ENCODE measurements at regions not wholly inside any gene's neighbourhood (a gene's known extent, or its start where the extent isn't known, plus 50 kb on each side); places are given as distances from the start of the nearest gene placed in this dataset.

DNA sequence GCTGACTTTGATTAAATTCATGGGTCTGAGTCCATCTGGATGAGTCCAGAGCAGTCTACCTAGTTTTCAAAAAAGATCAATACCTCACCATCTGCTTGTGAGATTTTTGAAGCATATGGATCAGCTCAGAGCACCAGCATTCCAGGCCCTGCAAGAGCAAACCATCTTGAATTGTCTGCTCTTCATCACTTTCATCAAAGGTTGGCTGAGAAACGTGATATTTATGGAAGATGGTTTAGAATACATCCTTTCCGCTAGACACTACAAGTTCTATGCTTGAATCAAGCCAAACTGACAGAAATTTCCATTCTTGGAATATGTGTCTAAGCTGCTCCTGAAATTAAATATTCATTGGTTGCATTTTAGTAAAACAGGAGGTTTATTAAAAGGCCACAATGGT lies 190.3 kb downstream of the KCNRG start:
- Histone ChIP-seq H3K27ac (ENCODE audit: low read depth, low read length) (no peak overlapping the region), H2AFZ (ENCODE audit: low read length) (no peak overlapping the region), H3K79me2 (ENCODE audit: insufficient read depth, low read length) (no peaks in the 10 kb centered on the region), H3K4me1 (ENCODE audit: insufficient read depth, low read length) (peaks cover 17% of the 10 kb centered on the region), H3K36me3 (ENCODE audit: insufficient read depth, low read length) (no peaks in the 10 kb centered on the region), H4K20me1 (ENCODE audit: insufficient read depth, low read length) (no peaks in the 10 kb centered on the region), H3K27me3 (ENCODE audit: insufficient read depth, low read length) (no peaks in the 10 kb centered on the region), H3K4me3 (ENCODE audit: insufficient read depth, low read length) (no peak overlapping the region), H3K9me3 (ENCODE audit: low read depth, low read length) (no peaks in the 10 kb centered on the region), H3K4me2 (ENCODE audit: insufficient read depth, low read length) (no peak overlapping the region)
- no peak for DNase-seq (ENCODE audit: insufficient read length, low spot score, missing footprints)
- TF ChIP-seq, protein P1, sequence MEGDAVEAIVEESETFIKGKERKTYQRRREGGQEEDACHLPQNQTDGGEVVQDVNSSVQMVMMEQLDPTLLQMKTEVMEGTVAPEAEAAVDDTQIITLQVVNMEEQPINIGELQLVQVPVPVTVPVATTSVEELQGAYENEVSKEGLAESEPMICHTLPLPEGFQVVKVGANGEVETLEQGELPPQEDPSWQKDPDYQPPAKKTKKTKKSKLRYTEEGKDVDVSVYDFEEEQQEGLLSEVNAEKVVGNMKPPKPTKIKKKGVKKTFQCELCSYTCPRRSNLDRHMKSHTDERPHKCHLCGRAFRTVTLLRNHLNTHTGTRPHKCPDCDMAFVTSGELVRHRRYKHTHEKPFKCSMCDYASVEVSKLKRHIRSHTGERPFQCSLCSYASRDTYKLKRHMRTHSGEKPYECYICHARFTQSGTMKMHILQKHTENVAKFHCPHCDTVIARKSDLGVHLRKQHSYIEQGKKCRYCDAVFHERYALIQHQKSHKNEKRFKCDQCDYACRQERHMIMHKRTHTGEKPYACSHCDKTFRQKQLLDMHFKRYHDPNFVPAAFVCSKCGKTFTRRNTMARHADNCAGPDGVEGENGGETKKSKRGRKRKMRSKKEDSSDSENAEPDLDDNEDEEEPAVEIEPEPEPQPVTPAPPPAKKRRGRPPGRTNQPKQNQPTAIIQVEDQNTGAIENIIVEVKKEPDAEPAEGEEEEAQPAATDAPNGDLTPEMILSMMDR (IDR thresholded peaks at IDR 0.05; ENCODE audit: extremely low read depth, low read depth, low read length), result no peak

DNA sequence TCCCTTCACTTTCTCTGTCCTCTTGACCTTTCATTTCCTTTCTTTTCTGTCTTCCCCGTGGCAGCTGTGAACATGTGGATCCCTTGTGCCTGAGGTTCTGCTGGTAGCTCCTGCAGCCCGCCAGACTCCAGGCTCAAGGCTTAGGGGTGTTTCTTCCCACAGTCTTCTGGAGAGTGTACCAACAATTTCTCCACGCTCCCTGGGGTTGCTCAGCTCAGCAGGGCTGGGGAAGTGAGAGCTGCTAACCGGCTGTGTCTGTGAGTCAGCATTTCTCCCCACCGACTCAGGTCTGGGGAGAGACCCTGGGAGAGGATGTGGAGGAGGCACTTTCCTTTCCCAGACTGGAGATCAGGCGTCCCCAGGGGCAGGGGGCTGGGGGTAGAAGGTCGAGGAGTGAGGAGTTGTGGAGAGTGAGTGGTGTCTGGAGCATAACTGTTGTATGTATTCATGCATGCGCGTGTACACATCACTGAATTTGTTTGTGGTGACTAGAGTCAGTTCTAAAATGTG lies 193.6 kb downstream of the KCNRG start:
- DNase-seq (ENCODE audit: insufficient read length, low spot score, missing footprints), result peak; percentile 70
- H2AFZ ChIP-seq (ENCODE audit: low read length), result peak overlapping the region; percentile 74
- TF ChIP-seq, protein P1 (IDR thresholded peaks at IDR 0.05; ENCODE audit: extremely low read depth, low read depth, low read length), result no peak
- H3K36me3 ChIP-seq (ENCODE audit: insufficient read depth, low read length), result no peaks in the 10 kb centered on the region
- H3K27ac ChIP-seq (ENCODE audit: low read depth, low read length), result peak overlapping the region; percentile 92
- no peaks in the 10 kb centered on the region for H3K27me3 ChIP-seq (ENCODE audit: insufficient read depth, low read length)
- peaks cover 17% of the 10 kb centered on the region for H3K4me1 ChIP-seq (ENCODE audit: insufficient read depth, low read length)
- H3K9me3 ChIP-seq (ENCODE audit: low read depth, low read length), result peaks cover 4% of the 10 kb centered on the region
- H3K4me2 ChIP-seq (ENCODE audit: insufficient read depth, low read length), result peak overlapping the region; percentile 82
- H4K20me1 ChIP-seq (ENCODE audit: insufficient read depth, low read length), result no peaks in the 10 kb centered on the region
- no peaks in the 10 kb centered on the region for H3K79me2 ChIP-seq (ENCODE audit: insufficient read depth, low read length)
- peak overlapping the region; percentile 62 for H3K4me3 ChIP-seq (ENCODE audit: insufficient read depth, low read length)

DNA sequence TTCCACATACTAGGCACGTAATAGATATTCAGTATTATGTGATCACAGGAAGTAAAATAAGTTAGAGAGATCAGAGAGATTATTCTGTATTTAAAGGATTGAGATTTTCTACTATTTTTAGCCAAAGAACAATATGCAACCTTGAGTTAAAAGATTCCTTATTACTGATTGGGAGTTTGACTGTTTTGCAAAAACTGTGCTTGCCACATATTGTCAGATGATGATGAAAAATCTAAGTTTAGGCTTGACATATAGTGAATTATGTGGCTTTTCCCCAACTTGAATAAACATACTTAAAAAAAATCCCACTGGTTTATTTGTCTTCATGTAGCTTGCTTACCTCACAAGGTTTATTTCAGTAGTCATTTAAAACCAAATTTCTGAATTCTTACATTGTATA lies 194.4 kb downstream of the KCNRG start:
- H2AFZ ChIP-seq (ENCODE audit: low read length), result no peak overlapping the region
- H3K27me3 ChIP-seq (ENCODE audit: insufficient read depth, low read length), result no peaks in the 10 kb centered on the region
- TF ChIP-seq, protein P1 (IDR thresholded peaks at IDR 0.05; ENCODE audit: extremely low read depth, low read depth, low read length), result no peak
- H3K9me3 ChIP-seq (ENCODE audit: low read depth, low read length), result peaks cover 4% of the 10 kb centered on the region
- DNase-seq (ENCODE audit: insufficient read length, low spot score, missing footprints), result no peak
- H3K4me3 ChIP-seq (ENCODE audit: insufficient read depth, low read length), result no peak overlapping the region
- no peaks in the 10 kb centered on the region for H4K20me1 ChIP-seq (ENCODE audit: insufficient read depth, low read length)
- H3K4me2 ChIP-seq (ENCODE audit: insufficient read depth, low read length), result peak overlapping the region; percentile 82
- no peaks in the 10 kb centered on the region for H3K36me3 ChIP-seq (ENCODE audit: insufficient read depth, low read length)
- no peaks in the 10 kb centered on the region for H3K79me2 ChIP-seq (ENCODE audit: insufficient read depth, low read length)
- peak overlapping the region; percentile 92 for H3K27ac ChIP-seq (ENCODE audit: low read depth, low read length)
- peaks cover 17% of the 10 kb centered on the region for H3K4me1 ChIP-seq (ENCODE audit: insufficient read depth, low read length)

DNA sequence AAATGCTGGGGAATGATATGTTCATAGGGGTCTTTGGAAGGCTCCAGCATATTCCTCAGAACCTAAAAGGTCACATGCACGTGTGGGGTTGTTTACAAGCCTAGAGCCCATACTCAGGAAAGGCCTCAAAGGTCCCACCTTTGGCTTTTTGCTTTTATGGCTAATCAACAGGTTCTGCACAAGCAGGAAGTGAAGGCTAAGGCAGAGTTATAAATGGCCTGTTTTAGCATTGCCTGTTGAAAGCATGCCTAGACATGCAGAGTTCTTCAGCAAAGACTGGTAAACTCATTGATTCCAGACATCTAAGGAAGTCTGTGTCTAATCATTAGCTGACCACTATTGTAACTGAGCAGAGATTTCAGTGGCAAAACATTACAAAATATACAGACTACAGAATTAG lies 198.3 kb downstream of the KCNRG start:
- Histone ChIP-seq H3K79me2 (ENCODE audit: insufficient read depth, low read length) (no peaks in the 10 kb centered on the region), H3K27ac (ENCODE audit: low read depth, low read length) (no peak overlapping the region)

More for the DNA sequence above, 198.3 kb downstream of the KCNRG start:
- TF ChIP-seq, protein P1 (IDR thresholded peaks at IDR 0.05; ENCODE audit: extremely low read depth, low read depth, low read length), result no peak
- Histone ChIP-seq H3K4me3 (ENCODE audit: insufficient read depth, low read length) (no peak overlapping the region), H2AFZ (ENCODE audit: low read length) (no peak overlapping the region), H3K36me3 (ENCODE audit: insufficient read depth, low read length) (no peaks in the 10 kb centered on the region), H3K9me3 (ENCODE audit: low read depth, low read length) (peaks cover 4% of the 10 kb centered on the region), H3K4me2 (ENCODE audit: insufficient read depth, low read length) (no peak overlapping the region), H3K4me1 (ENCODE audit: insufficient read depth, low read length) (peaks cover 12% of the 10 kb centered on the region), H3K27me3 (ENCODE audit: insufficient read depth, low read length) (no peaks in the 10 kb centered on the region), H4K20me1 (ENCODE audit: insufficient read depth, low read length) (no peaks in the 10 kb centered on the region)
- no peak for DNase-seq (ENCODE audit: insufficient read length, low spot score, missing footprints)

Data from osteoblast (primary cell).